GM12872 (cell line): ENCODE measurements at regions not wholly inside any gene's neighbourhood (a gene's known extent, or its start where the extent isn't known, plus 50 kb on each side); places are given as distances from the start of the nearest gene placed in this dataset.

Experiments used
- CTCF ChIP-seq: IDR thresholded peaks from 3 replicates; pipeline ENCODE4 v1.5.1; 2011; ENCODE audit warnings: low read depth, mild to moderate bottlenecking, low read length, moderate library complexity; ENCODE audit not compliant: insufficient read depth

GRCh38 chr3:71872256-71872655 lies 87.3 kb upstream of the PROK2 start:
- no peak for TF ChIP-seq CTCF

- no peak for TF ChIP-seq CTCF
Observed at GRCh38 chr3:71870966-71871512, 86.1 kb upstream of the PROK2 start.

GRCh38 chr3:71868876-71869275 lies 83.9 kb upstream of the PROK2 start:
- no peak for TF ChIP-seq CTCF

GRCh38 chr3:71865727-71866126 lies 80.8 kb upstream of the PROK2 start:
- no peak for TF ChIP-seq CTCF

GRCh38 chr3:71863563-71864190 lies 78.7 kb upstream of the PROK2 start:
- TF ChIP-seq CTCF: no peak

- TF ChIP-seq CTCF: no peak
Observed at GRCh38 chr3:71862371-71863140, 77.6 kb upstream of the PROK2 start.

GRCh38 chr3:71859123-71859519 lies 74.2 kb upstream of the PROK2 start:
- TF ChIP-seq CTCF: peak; percentile 28; the same call in 1 of the 3 replicates
